Left lung (tissue), 4 donors: ENCODE measurements at regions not wholly inside any gene's neighbourhood (a gene's known extent, or its start where the extent isn't known, plus 50 kb on each side); places are given as distances from the start of the nearest gene placed in this dataset.

Source experiments
- ATAC-seq: fragments of 200-7000 bp; cut with Tn5 transposase; one replicate; pipeline ENCODE4 v1.9.1; 2020; ENCODE audit warnings: moderate library complexity
- DNase-seq, 4 donors: peaks; one replicate each; pipeline ENCODE4 v3.0.0-alpha.2; 2013 to 2020
- H3K27ac ChIP-seq, 2 donors: fragments of 200-600 bp; sonication (generic) in 1 of 2; one replicate each; pipeline versions ENCODE4 v1.5.0 to v1.8.0; 2020 to 2021
- H3K27me3 ChIP-seq, 2 donors: fragments of 200-600 bp; sonication (generic) in 1 of 2; one replicate each; pipeline versions ENCODE4 v1.5.0 to v1.8.0; 2020 to 2021
- H3K36me3 ChIP-seq, 2 donors: fragments of 200-600 bp; sonication (generic) in 1 of 2; one replicate each; pipeline versions ENCODE4 v1.5.0 to v1.8.0; 2020 to 2021
- H3K4me1 ChIP-seq, 2 donors: fragments of 200-600 bp; one replicate each; pipeline ENCODE4 v1.8.0; 2021
- H3K4me3 ChIP-seq, 2 donors: fragments of 200-600 bp; sonication (generic) in 1 of 2; one replicate each; pipeline versions ENCODE4 v1.5.0 to v1.8.0; 2020 to 2021; ENCODE audit warnings: mild to moderate bottlenecking in 1 of 2
- H3K9me3 ChIP-seq, 2 donors: fragments of 200-600 bp; sonication (generic) in 1 of 2; one replicate each; pipeline versions ENCODE4 v1.5.0 to v1.8.0; 2020 to 2021
- CTCF ChIP-seq, 2 donors: fragments of 200-600 bp; sonication (generic) in 1 of 2; IDR thresholded peaks; one replicate each; pipeline versions ENCODE4 v1.5.0 to v1.8.0; 2021; ENCODE audit warnings: antibody characterized with exemption in 2 of 2
- intact Hi-C, 2 donors: fragments of 100-400 bp; cut with DNase I; formaldehyde crosslinking; loops; one replicate each; pipeline versions ENCODE4 v1.11.2 to v1.14.2; 2022
- donor health status: DM: no; HTN: yes; CAD: no.
- donor health status: DM: no; HTN: no; CAD: no.

DNA sequence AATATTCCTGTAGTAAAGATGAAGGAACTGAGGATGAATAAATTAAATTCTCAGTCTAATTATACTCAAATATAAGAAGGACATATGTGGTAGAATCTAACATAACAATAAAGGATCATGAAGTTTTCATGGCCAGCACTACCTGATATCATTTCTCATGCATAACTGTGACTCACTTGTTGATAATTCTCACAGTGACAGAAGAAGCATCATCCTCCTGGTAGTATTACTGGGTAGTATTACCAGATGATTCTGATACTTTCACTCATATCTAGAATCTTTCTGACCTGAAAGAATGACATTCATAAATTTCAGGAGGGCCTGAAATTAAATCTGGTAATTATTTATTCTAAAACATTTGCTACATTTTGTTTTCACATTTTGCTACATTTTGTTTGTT is 1375.0 kb downstream of the EPHA7 start:
- H3K4me1 ChIP-seq: no peaks in the 10 kb centered on the region
- ATAC-seq (no peak), DNase-seq (no peak)
- H3K9me3 ChIP-seq: no peaks in the 10 kb centered on the region
- intact Hi-C loops: no loop called here
- H3K27ac ChIP-seq: no peak overlapping the region
- TF ChIP-seq CTCF (IDR thresholded peaks at IDR 0.05): no peak
- H3K4me3 ChIP-seq: no peak overlapping the region
- H3K27me3 ChIP-seq: no peaks in the 10 kb centered on the region
- H3K36me3 ChIP-seq: no peaks in the 10 kb centered on the region

DNA sequence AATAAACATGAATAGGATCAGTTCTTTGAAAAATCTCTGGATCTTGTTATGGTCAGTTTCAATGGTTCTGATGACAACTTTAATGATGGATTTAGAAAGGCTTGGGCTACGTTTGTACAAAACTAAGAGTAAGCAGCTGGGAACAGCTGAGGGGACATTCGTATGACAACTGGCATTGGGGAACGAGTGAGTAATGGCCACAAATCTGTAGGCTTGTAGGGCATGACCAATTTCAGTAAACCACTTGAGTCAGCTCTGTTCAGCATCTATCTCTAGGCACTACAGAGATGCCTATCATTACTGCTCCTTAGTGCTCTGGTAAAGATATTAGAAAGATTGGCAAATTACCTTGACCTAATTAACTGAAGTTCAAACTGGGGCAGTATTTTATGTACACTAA is 1375.6 kb downstream of the EPHA7 start:
- no peak for ATAC-seq
- no peaks in the 10 kb centered on the region for H3K9me3 ChIP-seq
- H3K4me1 ChIP-seq: no peaks in the 10 kb centered on the region
- no peak overlapping the region for H3K4me3 ChIP-seq
- H3K36me3 ChIP-seq: no peaks in the 10 kb centered on the region
- H3K27me3 ChIP-seq: no peaks in the 10 kb centered on the region
- no peak overlapping the region for H3K27ac ChIP-seq
- DNase-seq: no peak
- no peak for TF ChIP-seq CTCF (IDR thresholded peaks at IDR 0.05)
- intact Hi-C loops: no loop called here

DNA sequence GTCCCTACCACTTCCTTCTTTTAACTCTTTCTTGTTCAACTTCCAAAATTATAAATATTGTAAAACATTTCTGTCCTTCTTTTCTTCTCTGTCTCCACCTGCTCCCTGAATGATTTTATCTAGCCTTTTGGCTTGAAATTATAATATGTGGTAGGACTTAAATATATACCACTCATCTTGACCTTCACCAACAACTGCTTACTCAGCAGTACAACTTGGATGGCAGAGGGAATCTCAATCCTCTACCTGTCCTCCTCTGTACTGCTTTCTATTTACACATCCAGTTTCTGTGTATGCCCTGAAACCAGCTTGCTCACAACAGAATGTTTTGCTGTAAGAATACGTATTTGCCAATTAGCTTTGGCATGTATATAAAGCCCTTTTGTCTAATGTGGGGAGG is 1392.5 kb downstream of the EPHA7 start:
- intact Hi-C loops: no loop called here
- Histone ChIP-seq H3K27ac (no peak overlapping the region), H3K4me1 (no peaks in the 10 kb centered on the region), H3K9me3 (no peaks in the 10 kb centered on the region), H3K36me3 (no peaks in the 10 kb centered on the region), H3K4me3 (no peak overlapping the region), H3K27me3 (no peaks in the 10 kb centered on the region)
- ATAC-seq (no peak), DNase-seq (no peak)
- TF ChIP-seq CTCF (IDR thresholded peaks at IDR 0.05): no peak

GRCh38 chr6:92024881-92025280 is 1394.5 kb downstream of the EPHA7 start:
- no peak overlapping the region for H3K27ac ChIP-seq
- no peak for DNase-seq

DNA sequence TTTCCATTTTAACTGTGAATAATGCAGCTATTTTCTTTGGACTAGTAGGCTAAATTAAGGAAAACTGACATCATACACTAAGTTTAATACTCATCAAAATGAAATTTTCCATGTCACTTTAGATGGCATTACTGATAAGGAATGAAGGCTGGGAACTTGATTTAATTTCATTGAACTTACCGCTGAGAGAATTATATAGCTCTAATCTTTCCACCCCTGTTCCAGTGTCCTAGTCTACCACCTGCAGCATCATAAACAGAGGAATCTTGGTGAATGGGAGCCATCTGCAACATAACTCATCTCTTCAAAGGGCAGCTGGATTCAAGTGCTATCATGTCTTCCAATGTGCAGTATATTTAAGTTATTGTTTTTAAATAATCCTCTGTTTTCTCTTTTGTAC is 1395.2 kb downstream of the EPHA7 start:
- Histone ChIP-seq H3K4me3 (no peak overlapping the region), H3K27ac (no peak overlapping the region), H3K9me3 (no peaks in the 10 kb centered on the region), H3K36me3 (no peaks in the 10 kb centered on the region), H3K4me1 (no peaks in the 10 kb centered on the region), H3K27me3 (no peaks in the 10 kb centered on the region)
- no peak for ATAC-seq
- DNase-seq: no peak
- TF ChIP-seq CTCF (IDR thresholded peaks at IDR 0.05): no peak
- intact Hi-C loops: no loop called here

More at GRCh38 chr6:92024881-92025280, 1394.5 kb downstream of the EPHA7 start:
- no peaks in the 10 kb centered on the region for H3K36me3 ChIP-seq
- H3K4me1 ChIP-seq: no peaks in the 10 kb centered on the region
- no peak overlapping the region for H3K4me3 ChIP-seq
- intact Hi-C loops: no loop called here
- TF ChIP-seq CTCF (IDR thresholded peaks at IDR 0.05): no peak
- ATAC-seq: no peak
- no peaks in the 10 kb centered on the region for H3K27me3 ChIP-seq
- no peaks in the 10 kb centered on the region for H3K9me3 ChIP-seq
